Uterus (tissue), 2 donors: ENCODE measurements at regions not wholly inside any gene's neighbourhood (a gene's known extent, or its start where the extent isn't known, plus 50 kb on each side); places are given as distances from the start of the nearest gene placed in this dataset.

ENCODE experiments used
- CTCF ChIP-seq, 4 experiments: fragments of 200-600 bp in 2 of 4; fragments of 450-650 bp in 2 of 4; sonication (generic) in 2 of 4; IDR thresholded peaks; one replicate each; pipeline ENCODE4 v1.5.1; 2016 to 2019; ENCODE audit warnings: antibody characterized with exemption in 4 of 4, mild to moderate bottlenecking in 2 of 4, moderate library complexity in 1 of 4
- POLR2A ChIP-seq, 2 donors: fragments of 450-650 bp; IDR thresholded peaks; one replicate each; pipeline ENCODE4 v1.6.1; 2016; ENCODE audit warnings: antibody characterized with exemption in 2 of 2, mild to moderate bottlenecking in 1 of 2, moderate library complexity in 1 of 2

GRCh38 chr10:23892296-23892695 is 316.6 kb upstream of the KIAA1217 start:
- TF ChIP-seq CTCF (IDR thresholded peaks at IDR 0.05) (no peak), POLR2A (IDR thresholded peaks at IDR 0.05) (no peak)
